ENCODE measurements at regions not wholly inside any gene's neighbourhood (a gene's known extent, or its start where the extent isn't known, plus 50 kb on each side); places are given as distances from the start of the nearest gene placed in this dataset.
"Not testable (repeated sequence)": the region's sequence is repeated elsewhere in the genome, so short reads cannot be mapped to it uniquely, and the experiment has no call there.

DNA sequence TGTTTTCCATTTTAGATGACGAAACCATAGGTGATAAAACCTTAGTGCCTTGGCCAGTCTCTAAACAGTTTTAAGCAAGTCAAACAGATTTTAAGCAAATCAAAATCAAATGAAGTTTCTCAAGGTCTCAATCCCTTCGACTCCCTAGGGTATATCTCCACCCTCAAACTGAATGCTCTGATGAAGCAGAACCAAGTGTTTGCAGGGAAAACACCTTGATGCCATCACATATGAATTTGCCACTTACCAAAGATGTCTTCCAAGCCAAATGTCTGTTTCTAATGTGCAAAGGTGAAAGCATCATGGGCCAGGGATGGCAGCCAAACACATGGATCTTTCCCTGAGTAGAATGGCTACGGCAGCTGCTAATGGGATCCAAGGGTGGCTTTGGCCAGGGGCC is 116.4 kb upstream of the COP1 start:
- H3K27me3 Mint-ChIP-seq = no peaks in the 10 kb centered on the region
- no peaks in the 10 kb centered on the region for H3K4me1 Mint-ChIP-seq (ENCODE audit: unreplicated experiment)
- TF ChIP-seq, protein P1, sequence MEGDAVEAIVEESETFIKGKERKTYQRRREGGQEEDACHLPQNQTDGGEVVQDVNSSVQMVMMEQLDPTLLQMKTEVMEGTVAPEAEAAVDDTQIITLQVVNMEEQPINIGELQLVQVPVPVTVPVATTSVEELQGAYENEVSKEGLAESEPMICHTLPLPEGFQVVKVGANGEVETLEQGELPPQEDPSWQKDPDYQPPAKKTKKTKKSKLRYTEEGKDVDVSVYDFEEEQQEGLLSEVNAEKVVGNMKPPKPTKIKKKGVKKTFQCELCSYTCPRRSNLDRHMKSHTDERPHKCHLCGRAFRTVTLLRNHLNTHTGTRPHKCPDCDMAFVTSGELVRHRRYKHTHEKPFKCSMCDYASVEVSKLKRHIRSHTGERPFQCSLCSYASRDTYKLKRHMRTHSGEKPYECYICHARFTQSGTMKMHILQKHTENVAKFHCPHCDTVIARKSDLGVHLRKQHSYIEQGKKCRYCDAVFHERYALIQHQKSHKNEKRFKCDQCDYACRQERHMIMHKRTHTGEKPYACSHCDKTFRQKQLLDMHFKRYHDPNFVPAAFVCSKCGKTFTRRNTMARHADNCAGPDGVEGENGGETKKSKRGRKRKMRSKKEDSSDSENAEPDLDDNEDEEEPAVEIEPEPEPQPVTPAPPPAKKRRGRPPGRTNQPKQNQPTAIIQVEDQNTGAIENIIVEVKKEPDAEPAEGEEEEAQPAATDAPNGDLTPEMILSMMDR (conservative IDR thresholded peaks at IDR 0.05) = no peak
- H3K27ac Mint-ChIP-seq = no peak overlapping the region
- H3K9me3 Mint-ChIP-seq = no peaks in the 10 kb centered on the region
- no peak for DNase-seq (ENCODE audit: extremely low spot score, unreplicated experiment)
- no peaks in the 10 kb centered on the region for H3K36me3 Mint-ChIP-seq
- H3K4me3 Mint-ChIP-seq = no peak overlapping the region

DNA sequence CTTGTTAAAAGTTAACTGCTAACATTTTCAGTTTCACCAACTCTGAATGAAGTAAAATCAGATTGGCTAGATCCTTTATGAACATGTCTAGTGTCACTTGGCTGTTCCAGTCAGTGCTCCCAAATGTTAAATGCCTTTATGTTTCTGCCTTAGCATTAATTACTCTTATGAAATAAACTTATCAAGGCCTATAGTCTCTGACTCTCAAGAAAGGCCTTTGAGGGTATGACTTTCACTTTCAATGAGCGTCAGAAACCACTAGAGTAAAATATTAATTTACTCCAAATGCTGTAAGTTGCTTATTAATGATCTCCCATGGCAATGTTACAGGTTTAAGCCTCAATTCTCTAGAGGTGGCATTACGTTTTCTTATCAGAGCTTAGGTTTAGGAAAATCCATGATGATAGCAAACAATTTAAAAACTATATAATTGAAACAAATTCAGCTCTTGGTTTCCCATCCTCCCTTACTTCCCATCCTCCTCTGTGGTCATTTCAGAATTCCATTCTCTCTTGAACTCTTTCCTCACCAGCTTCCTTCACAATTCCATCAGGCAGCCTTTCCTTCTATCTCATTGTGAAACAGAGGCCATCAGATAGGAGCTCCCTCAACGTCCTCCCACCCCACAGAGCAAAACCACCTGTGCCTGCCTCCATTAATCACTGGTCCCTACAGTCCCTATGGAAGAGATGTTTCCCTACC is 108.6 kb upstream of the COP1 start:
- H3K27ac Mint-ChIP-seq = no peak overlapping the region
- H3K4me1 Mint-ChIP-seq (ENCODE audit: unreplicated experiment) = no peaks in the 10 kb centered on the region
- TF ChIP-seq, protein P1 (conservative IDR thresholded peaks at IDR 0.05) = no peak
- H3K9me3 Mint-ChIP-seq = no peaks in the 10 kb centered on the region
- H3K27me3 Mint-ChIP-seq = no peaks in the 10 kb centered on the region
- H3K36me3 Mint-ChIP-seq = no peaks in the 10 kb centered on the region
- H3K4me3 Mint-ChIP-seq = no peak overlapping the region
- DNase-seq (ENCODE audit: extremely low spot score, unreplicated experiment) = no peak

DNA sequence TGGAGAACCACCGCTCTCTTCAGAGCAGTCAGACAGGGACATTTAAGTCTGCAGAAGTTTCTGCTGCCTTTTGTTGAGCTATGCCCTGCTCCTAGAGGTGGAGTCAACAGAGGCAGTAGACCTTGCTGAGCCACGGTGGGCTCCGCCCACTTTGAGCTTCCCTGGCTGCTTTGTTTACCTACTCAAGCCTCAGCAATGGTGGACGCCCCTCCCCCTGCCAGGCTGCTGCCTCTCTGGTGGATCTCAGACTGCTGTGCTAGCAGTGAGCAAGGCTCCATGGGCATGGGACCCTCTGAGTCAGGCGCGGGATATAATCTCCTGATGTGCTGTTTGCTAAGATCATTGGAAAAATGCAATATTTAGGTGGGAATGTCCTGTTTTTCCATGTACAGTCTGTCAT is 89.5 kb upstream of the COP1 start:
- not testable (repeated sequence) for H3K27ac Mint-ChIP-seq; DNase-seq (ENCODE audit: extremely low spot score, unreplicated experiment); H3K36me3 Mint-ChIP-seq; H3K4me3 Mint-ChIP-seq; H3K9me3 Mint-ChIP-seq; H3K4me1 Mint-ChIP-seq (ENCODE audit: unreplicated experiment); H3K27me3 Mint-ChIP-seq

DNA sequence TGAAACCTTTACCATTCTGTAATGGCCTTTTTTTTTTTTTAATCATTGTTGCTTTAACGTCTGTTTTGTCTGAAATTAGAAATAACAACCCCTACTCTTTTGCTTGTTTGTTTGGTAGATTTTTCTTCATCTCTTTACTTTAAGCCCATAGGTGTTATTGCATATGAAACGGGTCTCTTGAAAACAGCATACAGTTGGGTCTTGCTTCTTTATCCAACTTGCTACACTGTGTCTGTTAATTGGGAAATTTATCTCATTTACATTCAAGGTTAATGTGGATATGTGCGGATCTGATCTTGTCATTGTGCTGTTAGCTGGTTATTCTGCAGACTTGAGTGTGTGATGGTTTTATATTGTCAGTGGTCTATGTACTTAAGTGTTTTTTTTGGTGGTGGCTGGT is 78.9 kb upstream of the COP1 start:
- Mint-ChIP-seq H3K27ac (no peak overlapping the region), H3K4me1 (ENCODE audit: unreplicated experiment) (no peaks in the 10 kb centered on the region), H3K36me3 (no peaks in the 10 kb centered on the region), H3K27me3 (no peaks in the 10 kb centered on the region), H3K4me3 (no peak overlapping the region), H3K9me3 (no peaks in the 10 kb centered on the region)
- TF ChIP-seq, protein P1 (conservative IDR thresholded peaks at IDR 0.05) = no peak
- DNase-seq (ENCODE audit: extremely low spot score, unreplicated experiment) = no peak

DNA sequence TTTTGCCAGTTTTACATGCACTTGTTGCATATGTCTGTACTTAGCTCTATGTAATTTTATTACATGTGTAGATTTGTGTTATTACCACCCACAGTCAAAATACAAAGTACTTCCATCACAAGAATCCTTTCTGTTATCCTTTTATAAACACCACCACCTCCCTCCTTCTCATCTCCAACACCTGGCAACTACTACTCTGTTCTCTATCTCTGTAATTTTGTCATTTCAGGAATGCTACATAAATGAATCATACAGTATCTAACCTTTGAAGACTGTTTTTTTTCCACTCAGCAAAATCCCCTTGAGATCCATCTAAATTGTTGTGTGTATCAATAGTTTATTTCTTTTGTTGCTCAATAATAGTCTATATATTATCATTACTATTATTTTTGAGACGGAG is 64.5 kb upstream of the COP1 start:
- no peak for DNase-seq (ENCODE audit: extremely low spot score, unreplicated experiment)
- Mint-ChIP-seq H3K4me1 (ENCODE audit: unreplicated experiment) (no peaks in the 10 kb centered on the region), H3K9me3 (no peaks in the 10 kb centered on the region), H3K27ac (no peak overlapping the region), H3K27me3 (no peaks in the 10 kb centered on the region), H3K36me3 (no peaks in the 10 kb centered on the region), H3K4me3 (no peak overlapping the region)
- TF ChIP-seq, protein P1 (conservative IDR thresholded peaks at IDR 0.05) = no peak
